NT2/D1 (cell line): ENCODE measurements at regions not wholly inside any gene's neighbourhood (a gene's known extent, or its start where the extent isn't known, plus 50 kb on each side); places are given as distances from the start of the nearest gene placed in this dataset.

Source experiments
- SUZ12 ChIP-seq: IDR thresholded peaks from 2 replicates; pipeline ENCODE4 v1.6.1; 2011; ENCODE audit not compliant: insufficient read length, insufficient read depth; ENCODE audit errors: extremely low read depth
- YY1 ChIP-seq: IDR thresholded peaks from 2 replicates; pipeline ENCODE4 v1.6.1; 2011; ENCODE audit not compliant: insufficient read length, insufficient read depth
- ZNF274 ChIP-seq: IDR thresholded peaks from 2 replicates; pipeline ENCODE4 v1.6.1; 2011; ENCODE audit warnings: mild to moderate bottlenecking, low read depth, low read length

GRCh38 chr16:85182774-85183173, 70.5 kb upstream of the CIBAR2 start:
- TF ChIP-seq ZNF274 (no peak), SUZ12 (no peak), YY1 (no peak)
